ENCODE measurements at regions not wholly inside any gene's neighbourhood (a gene's known extent, or its start where the extent isn't known, plus 50 kb on each side); places are given as distances from the start of the nearest gene placed in this dataset.

DNA sequence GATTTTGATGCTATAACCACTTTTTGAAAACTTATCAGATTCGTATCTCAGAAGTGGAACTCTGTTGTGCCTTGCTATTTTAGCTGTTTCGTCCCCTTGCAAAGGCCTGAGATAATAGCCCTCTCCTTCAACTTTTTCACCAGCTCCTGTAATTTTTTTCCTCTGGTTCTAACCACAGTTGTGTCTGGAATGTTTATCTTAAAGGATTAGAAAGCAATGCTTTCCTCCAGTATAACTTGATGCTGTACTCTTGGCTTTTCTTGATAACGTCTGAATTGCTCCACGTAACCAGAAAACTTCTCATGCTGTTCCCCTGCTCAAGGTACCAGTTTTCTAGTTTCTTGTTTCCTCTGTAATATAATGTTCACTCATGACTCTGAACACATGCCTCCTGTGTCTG, 209.4 kb downstream of the DTWD2 start:
- DNase-seq (ENCODE audit: low read depth, low spot score): no peak
- H3K27ac ChIP-seq: no peak overlapping the region

- DNase-seq (ENCODE audit: low read depth, low spot score): no peak
- no peak overlapping the region for H3K27ac ChIP-seq
Measured at GRCh38 chr5:118777189-118777736, 211.1 kb downstream of the DTWD2 start.

DNA sequence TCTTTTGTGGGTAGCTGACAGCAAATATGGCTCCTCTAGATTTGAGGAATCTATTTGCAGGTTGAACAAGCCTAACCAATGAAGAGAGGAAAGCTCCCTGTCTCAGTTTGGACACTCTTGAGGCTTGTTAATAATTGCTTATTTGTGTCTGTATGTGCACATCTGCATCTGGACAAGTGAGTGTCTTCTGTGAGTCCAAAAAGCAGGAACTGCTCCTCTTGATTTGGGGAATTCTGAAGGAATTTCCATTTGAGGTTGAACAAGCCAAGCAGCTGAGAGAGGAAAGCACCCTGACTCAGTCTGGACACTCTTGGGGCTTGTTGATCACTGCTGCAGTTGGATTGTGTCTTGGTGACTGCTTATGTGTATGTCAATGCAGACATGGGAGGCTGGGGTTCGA, 211.6 kb downstream of the DTWD2 start:
- no peak for DNase-seq (ENCODE audit: low read depth, low spot score)
- no peak overlapping the region for H3K27ac ChIP-seq

DNA sequence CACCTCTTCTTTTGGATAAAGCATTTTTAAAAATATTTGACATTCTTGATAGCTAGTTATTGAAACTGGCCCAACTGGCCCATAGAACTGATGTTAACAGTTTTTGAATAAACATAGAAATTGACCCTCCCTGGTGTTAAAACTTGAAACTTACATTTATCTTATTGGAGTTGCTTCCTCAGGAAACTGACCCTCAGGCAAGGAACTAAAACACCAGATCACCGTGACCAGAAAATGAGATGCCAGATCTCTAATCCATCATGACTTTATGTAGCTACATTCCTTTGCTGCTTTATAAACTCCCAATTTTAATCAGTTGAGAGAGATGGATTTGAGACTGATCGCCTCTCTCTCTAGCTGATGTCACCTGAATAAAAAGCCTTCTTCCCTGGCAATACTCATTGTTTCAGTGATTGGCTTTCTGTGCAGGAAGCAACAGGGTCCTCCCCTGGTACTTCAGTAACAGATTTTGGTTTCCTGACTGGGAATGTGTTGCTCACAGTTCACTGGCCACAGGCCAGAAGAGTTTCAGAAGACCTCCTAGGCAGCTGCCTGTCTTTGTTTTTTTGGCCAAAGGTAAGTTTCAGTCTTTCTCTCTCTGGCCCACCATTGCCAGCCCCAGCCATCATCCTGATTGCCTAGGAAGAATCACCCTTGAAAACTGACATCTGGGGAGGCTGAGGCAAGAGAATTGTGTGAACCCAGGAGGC, 212.4 kb downstream of the DTWD2 start:
- no peak overlapping the region for H3K27ac ChIP-seq
- no peak for DNase-seq (ENCODE audit: low read depth, low spot score)

- H3K27ac ChIP-seq: no peak overlapping the region
- DNase-seq (ENCODE audit: low read depth, low spot score): no peak
Measured at GRCh38 chr5:118768607-118769175, 219.7 kb downstream of the DTWD2 start.

GRCh38 chr5:118762291-118762690, 226.1 kb downstream of the DTWD2 start:
- DNase-seq (ENCODE audit: low read depth, low spot score): no peak
- no peak overlapping the region for H3K27ac ChIP-seq

GRCh38 chr5:118761814-118762213, 226.5 kb downstream of the DTWD2 start:
- DNase-seq (ENCODE audit: low read depth, low spot score): no peak

GRCh38 chr5:118752969-118753368, 235.4 kb downstream of the DTWD2 start:
- H3K27ac ChIP-seq: no peak overlapping the region
- DNase-seq (ENCODE audit: low read depth, low spot score): no peak

More at GRCh38 chr5:118761814-118762213, 226.5 kb downstream of the DTWD2 start:
- no peak overlapping the region for H3K27ac ChIP-seq

- DNase-seq (ENCODE audit: low read depth, low spot score): no peak
- no peak overlapping the region for H3K27ac ChIP-seq
Measured at GRCh38 chr5:118736396-118736795, 252.0 kb downstream of the DTWD2 start.

DNA sequence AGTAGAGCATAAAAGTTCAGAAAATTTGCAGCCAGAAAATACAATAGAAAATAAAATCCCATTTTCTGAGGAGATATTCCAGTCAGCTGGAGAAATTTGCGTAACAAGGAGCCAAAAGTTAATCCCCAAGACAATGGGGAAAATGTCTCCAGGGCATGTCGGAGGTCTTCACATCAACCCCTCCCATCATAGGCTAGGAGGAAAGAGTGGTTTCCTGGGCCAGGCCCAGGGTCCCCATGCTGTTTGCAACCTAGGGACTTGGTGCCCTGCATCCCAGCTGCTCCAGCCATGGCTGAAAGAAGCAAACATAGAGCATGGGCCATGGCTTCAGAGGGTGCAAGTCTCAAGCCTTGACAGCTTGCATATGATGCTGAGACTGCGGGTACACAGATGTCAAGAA, 255.0 kb downstream of the DTWD2 start:
- H3K27ac ChIP-seq: no peak overlapping the region
- no peak for DNase-seq (ENCODE audit: low read depth, low spot score)

DNA sequence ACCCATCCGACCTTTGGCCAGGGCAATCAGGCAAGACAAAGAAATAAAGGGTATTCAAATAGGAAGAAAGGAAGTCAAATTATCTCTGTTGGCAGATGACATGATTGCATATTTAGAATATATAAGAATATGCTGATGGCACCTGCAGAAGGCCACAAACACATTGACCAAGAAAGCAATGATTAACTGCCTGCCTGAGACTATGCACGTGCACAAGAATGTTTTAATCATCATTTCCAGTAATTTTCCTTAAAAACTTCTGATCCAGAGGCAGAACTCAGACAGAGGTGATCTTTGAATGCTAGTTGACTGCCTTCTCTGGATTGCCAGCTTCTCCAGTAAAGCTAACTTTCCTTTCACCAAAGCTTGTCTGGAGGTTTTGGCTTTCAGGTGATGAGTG, 260.2 kb downstream of the DTWD2 start:
- no peak for DNase-seq (ENCODE audit: low read depth, low spot score)
- H3K27ac ChIP-seq: no peak overlapping the region

DNA sequence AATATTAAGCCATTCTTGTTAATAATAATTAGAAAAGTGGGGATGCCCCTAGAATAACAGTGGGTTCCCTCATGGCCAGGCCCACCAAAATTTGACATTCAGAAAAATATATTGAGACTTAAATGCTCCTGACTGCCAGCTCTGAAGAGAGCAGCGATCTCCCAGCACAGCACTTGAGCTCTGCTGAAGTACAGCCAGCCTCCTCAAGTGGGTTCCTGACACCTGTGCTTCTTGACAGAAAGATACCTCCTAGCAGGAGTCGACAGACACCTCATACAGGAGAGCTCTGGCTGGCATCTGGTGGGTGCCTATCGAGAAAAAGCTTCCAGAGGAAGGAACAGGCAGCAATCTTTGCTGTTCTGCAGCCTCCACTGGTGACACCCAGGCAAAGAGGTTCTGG, 261.5 kb downstream of the DTWD2 start:
- no peak overlapping the region for H3K27ac ChIP-seq
- no peak for DNase-seq (ENCODE audit: low read depth, low spot score)

- no peak for DNase-seq (ENCODE audit: low read depth, low spot score)
- H3K27ac ChIP-seq: no peak overlapping the region
Measured at GRCh38 chr5:118723021-118723338, 265.4 kb downstream of the DTWD2 start.

DNA sequence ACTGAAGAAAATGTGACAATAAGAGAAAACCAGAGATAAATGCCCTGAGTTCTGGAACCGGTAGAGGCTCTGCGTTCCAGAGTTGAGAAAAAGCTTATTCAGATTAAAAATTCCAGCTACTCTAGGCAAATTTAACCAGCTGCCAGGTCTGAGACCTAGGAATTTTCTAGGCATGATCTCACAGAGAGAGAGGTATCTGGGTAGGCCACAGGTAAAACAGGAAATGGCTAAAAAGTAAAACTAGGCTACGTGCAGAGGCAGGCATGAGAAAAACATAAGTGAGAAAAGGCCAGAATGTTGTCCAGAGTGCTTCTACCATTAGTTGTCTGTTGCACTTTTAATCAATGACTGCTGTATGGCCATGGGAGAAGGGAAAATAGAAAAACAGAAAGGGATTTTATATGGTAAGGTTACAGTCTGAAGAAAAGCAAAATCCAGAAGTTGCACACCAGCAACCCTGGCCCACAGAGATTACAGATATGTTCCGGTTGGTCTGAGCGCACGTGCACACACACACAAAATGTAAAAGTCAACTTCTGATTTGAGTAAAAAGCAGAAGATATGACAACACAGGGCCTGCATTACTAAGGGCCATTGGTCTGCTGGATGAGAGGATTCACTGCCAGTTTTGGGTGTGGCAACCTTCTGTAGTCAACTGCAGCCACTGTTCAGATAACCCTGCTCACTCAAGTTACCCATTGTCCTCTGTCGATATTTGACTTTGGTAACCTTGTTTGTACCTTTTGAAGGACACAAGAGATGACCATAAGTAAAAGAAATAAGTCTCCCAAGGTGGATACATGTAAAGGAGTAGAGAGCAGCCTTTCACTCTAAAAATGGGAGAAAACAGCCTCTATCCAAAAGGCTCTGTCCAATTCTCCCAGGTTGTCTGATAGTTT, 266.0 kb downstream of the DTWD2 start:
- no peak overlapping the region for H3K27ac ChIP-seq
- DNase-seq (ENCODE audit: low read depth, low spot score): no peak

- DNase-seq (ENCODE audit: low read depth, low spot score): no peak
- H3K27ac ChIP-seq: no peak overlapping the region
Measured at GRCh38 chr5:118711727-118712126, 276.6 kb downstream of the DTWD2 start.

- H3K27ac ChIP-seq: no peak overlapping the region
- no peak for DNase-seq (ENCODE audit: low read depth, low spot score)
Measured at GRCh38 chr5:118705959-118706667, 282.2 kb downstream of the DTWD2 start.

DNA sequence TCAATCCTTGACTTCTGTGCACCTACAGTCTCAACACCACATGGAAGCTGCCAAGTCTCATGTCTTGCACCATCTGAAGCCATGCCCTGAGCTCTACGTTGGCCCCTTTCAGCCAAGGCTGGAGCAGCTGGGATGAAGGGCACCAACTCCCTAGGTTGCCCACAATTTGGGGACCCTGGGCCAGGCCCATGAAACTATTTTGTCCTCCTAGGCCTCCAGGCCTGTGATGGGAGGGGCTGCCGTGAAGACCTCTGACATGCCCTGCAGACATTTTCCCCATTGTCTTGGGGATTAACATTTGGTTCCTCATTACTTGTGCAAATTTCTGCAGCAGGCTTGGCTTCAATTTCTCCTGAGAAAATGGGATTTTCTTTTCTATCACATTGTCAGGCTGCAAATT, 285.1 kb downstream of the DTWD2 start:
- DNase-seq (ENCODE audit: low read depth, low spot score): no peak
- H3K27ac ChIP-seq: no peak overlapping the region

GRCh38 chr5:118701791-118702190, 286.6 kb downstream of the DTWD2 start:
- no peak for DNase-seq (ENCODE audit: low read depth, low spot score)
- H3K27ac ChIP-seq: no peak overlapping the region

GRCh38 chr5:118700510-118700909, 287.8 kb downstream of the DTWD2 start:
- DNase-seq (ENCODE audit: low read depth, low spot score): no peak

DNA sequence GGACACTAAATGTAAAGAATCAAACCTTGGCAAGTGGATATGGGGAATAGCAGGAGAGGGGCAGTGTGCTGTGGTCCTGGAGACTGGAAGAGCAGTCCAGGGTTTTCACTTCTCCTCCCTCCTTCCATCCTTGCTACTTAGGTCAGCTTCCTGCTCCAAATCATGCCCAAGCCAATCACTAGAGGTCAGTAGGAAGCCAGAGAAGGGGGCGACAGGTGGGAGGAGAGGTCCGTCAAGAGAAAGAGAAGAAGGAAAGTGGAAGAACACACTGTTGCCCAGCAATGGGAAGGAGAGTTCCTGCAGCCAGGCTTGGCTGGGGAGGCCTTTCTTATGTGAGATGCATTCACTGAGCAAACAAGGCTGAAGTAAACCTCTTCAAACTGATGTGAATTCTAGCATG, 289.6 kb downstream of the DTWD2 start:
- no peak for DNase-seq (ENCODE audit: low read depth, low spot score)
- H3K27ac ChIP-seq: no peak overlapping the region

More at GRCh38 chr5:118700510-118700909, 287.8 kb downstream of the DTWD2 start:
- no peak overlapping the region for H3K27ac ChIP-seq

Measured in epithelial cell of prostate (primary cell).